Adrenal gland (tissue), 9 donors: ENCODE measurements at regions not wholly inside any gene's neighbourhood (a gene's known extent, or its start where the extent isn't known, plus 50 kb on each side); places are given as distances from the start of the nearest gene placed in this dataset.

Experiments used
- DNase-seq, 7 donors: peaks; one replicate each; pipeline ENCODE4 v3.0.0-alpha.2; 2019 to 2020
- H3K27ac ChIP-seq, 5 donors: fragments of 200-600 bp; sonication (generic) in 4 of 5; 1 replicate in 3 of 5; 2 replicates in 2 of 5; pipeline versions ENCODE4 v1.5.1 to v1.8.0; 2016 to 2020; ENCODE audit warnings: mild to moderate bottlenecking in 1 of 5
- H3K27me3 ChIP-seq: fragments of 200-600 bp; 2 replicates; pipeline ENCODE4 v1.8.0; 2021
- H3K36me3 ChIP-seq, 2 donors: fragments of 200-600 bp; replicated peaks in 1 of 2; 1 replicate in 1 of 2; 2 replicates in 1 of 2; pipeline versions ENCODE4 v1.5.1 to v1.8.0; 2018 to 2022
- H3K4me1 ChIP-seq, 2 donors: fragments of 200-600 bp; replicated peaks in 1 of 2; 1 replicate in 1 of 2; 2 replicates in 1 of 2; pipeline versions ENCODE4 v1.5.1 to v1.8.0; 2018 to 2021
- H3K4me3 ChIP-seq, 4 donors: fragments of 200-600 bp; sonication (generic) in 3 of 4; one replicate each; pipeline ENCODE4 v1.5.1; 2016 to 2018
- H3K9me3 ChIP-seq, 3 donors: fragments of 200-600 bp; sonication (generic) in 1 of 3; replicated peaks in 1 of 3; 1 replicate in 2 of 3; 2 replicates in 1 of 3; pipeline versions ENCODE4 v1.5.1 to v1.8.0; 2016 to 2021
- CTCF ChIP-seq, 6 experiments: fragments of 450-650 bp in 4 of 6; fragments of 200-600 bp in 2 of 6; sonication (generic) in 1 of 6; IDR thresholded peaks; 1 replicate in 5 of 6; 2 replicates in 1 of 6; pipeline versions ENCODE4 v1.5.1 to v1.8.0; 2016 to 2021; ENCODE audit warnings: antibody characterized with exemption in 6 of 6, mild to moderate bottlenecking in 2 of 6, moderate library complexity in 1 of 6
- POLR2A ChIP-seq, 2 donors: fragments of 450-650 bp; IDR thresholded peaks; one replicate each; pipeline ENCODE4 v1.6.1; 2017; ENCODE audit warnings: antibody characterized with exemption in 2 of 2, mild to moderate bottlenecking in 2 of 2, moderate library complexity in 1 of 2
- WGBS, 4 donors: extraction: QIAGEN DNeasy Blood & Tissue Kit in 2 of 4; methylation state at CpG; one replicate each; pipeline versions ENCODE4 v1.1.5 to v1.1.7; 2013 to 2017; 5-methylcytosine and 5-hydroxymethylcytosine counted together
- intact Hi-C, 2 donors: fragments of 100-400 bp; cut with DNase I; formaldehyde crosslinking; loops; one replicate each; pipeline versions ENCODE4 v1.14.1 to v1.15.0; 2022 to 2023
- donor health status: healthy with polysubstance abuse.
- donor health status: Bipolar disorder and iron deficiency.
- donor health status: DM: yes; HTN: yes; CAD: no.
- donor health status: DM: no; HTN: no; CAD: no.
- donor health status: DM: no; HTN: no; CAD: no.

- TF ChIP-seq CTCF (IDR thresholded peaks at IDR 0.05) (no peak), POLR2A (IDR thresholded peaks at IDR 0.05) (no peak)
- H3K27me3 ChIP-seq, result no peaks in the 10 kb centered on the region
- no peak overlapping the region for H3K4me3 ChIP-seq
- H3K9me3 ChIP-seq, result no peaks in the 10 kb centered on the region
- no peak for DNase-seq
- no peaks in the 10 kb centered on the region for H3K36me3 ChIP-seq
- intact Hi-C loops, result no loop called here
- WGBS, 4 donors, result 61 to 83% (median 81%) methylated on average over 4 of the region's 4 CpGs
- no peaks in the 10 kb centered on the region for H3K4me1 ChIP-seq
- no peak overlapping the region for H3K27ac ChIP-seq
Measured at GRCh38 chr5:61796773-61797172, 464.7 kb downstream of the ZSWIM6 start.

- no peak overlapping the region for H3K27ac ChIP-seq
- intact Hi-C loops, result no loop called here
- no peak for DNase-seq
- no peak overlapping the region for H3K4me3 ChIP-seq
- H3K4me1 ChIP-seq, result no peaks in the 10 kb centered on the region
- H3K27me3 ChIP-seq, result no peaks in the 10 kb centered on the region
- WGBS, 4 donors, result 90 to 93% (median 92%) methylated on average over 4 of the region's 4 CpGs
- TF ChIP-seq POLR2A (IDR thresholded peaks at IDR 0.05) (no peak), CTCF (IDR thresholded peaks at IDR 0.05) (no peak)
- H3K9me3 ChIP-seq, result no peaks in the 10 kb centered on the region
- no peaks in the 10 kb centered on the region for H3K36me3 ChIP-seq
Measured at GRCh38 chr5:61800450-61800849, 468.4 kb downstream of the ZSWIM6 start.

GRCh38 chr5:61801174-61801573, 469.1 kb downstream of the ZSWIM6 start:
- no peaks in the 10 kb centered on the region for H3K9me3 ChIP-seq
- H3K36me3 ChIP-seq, result no peaks in the 10 kb centered on the region
- no peak for DNase-seq
- 53 to 67% (median 58%) methylated on average over 4 of the region's 4 CpGs for WGBS, 4 donors
- H3K27ac ChIP-seq, result no peak overlapping the region
- H3K4me1 ChIP-seq, result no peaks in the 10 kb centered on the region
- TF ChIP-seq POLR2A (IDR thresholded peaks at IDR 0.05) (no peak), CTCF (IDR thresholded peaks at IDR 0.05) (no peak)
- intact Hi-C loops, result no loop called here
- no peaks in the 10 kb centered on the region for H3K27me3 ChIP-seq
- H3K4me3 ChIP-seq, result no peak overlapping the region

- DNase-seq, result no peak
- TF ChIP-seq POLR2A (IDR thresholded peaks at IDR 0.05), result no peak
- TF ChIP-seq CTCF (IDR thresholded peaks at IDR 0.05), result no peak
- Histone ChIP-seq H3K4me3 (no peak overlapping the region), H3K4me1 (no peaks in the 10 kb centered on the region), H3K27ac (no peak overlapping the region), H3K27me3 (no peaks in the 10 kb centered on the region), H3K9me3 (no peaks in the 10 kb centered on the region), H3K36me3 (no peaks in the 10 kb centered on the region)
- intact Hi-C loops, result no loop called here
- 47 to 74% (median 60%) methylated on average over 2 of the region's 2 CpGs for WGBS, 4 donors
Measured at GRCh38 chr5:61802456-61802855, 470.4 kb downstream of the ZSWIM6 start.
